H9 (cell line): ENCODE measurements at regions not wholly inside any gene's neighbourhood (a gene's known extent, or its start where the extent isn't known, plus 50 kb on each side); places are given as distances from the start of the nearest gene placed in this dataset.
A peak's percentile ranks its signal among the peaks of the same experiment; 100 is the strongest.

ENCODE experiments used
- DNase-seq: peaks from one replicate; pipeline ENCODE4 v3.0.0-alpha.2; 2017
- H2AFZ ChIP-seq: one replicate; pipeline ENCODE4 v1.6.1; 2013; ENCODE audit warnings: mild to moderate bottlenecking, low read length, control low read depth, moderate library complexity
- H2AK5ac ChIP-seq: 2 replicates; pipeline ENCODE4 v1.6.1; 2013; ENCODE audit warnings: low read length, control low read depth, mixed read lengths; ENCODE audit not compliant: insufficient read length
- H2BK120ac ChIP-seq: one replicate; pipeline ENCODE4 v1.6.1; 2013; ENCODE audit warnings: low read depth, mild to moderate bottlenecking, low read length, control low read depth, inconsistent platforms; ENCODE audit not compliant: poor library complexity, severe bottlenecking
- H2BK12ac ChIP-seq: 2 replicates; pipeline ENCODE4 v1.6.1; 2013; ENCODE audit warnings: low read length, control low read depth, mixed read lengths, low read depth; ENCODE audit not compliant: insufficient read length
- H2BK15ac ChIP-seq: 2 replicates; pipeline ENCODE4 v1.6.1; 2013; ENCODE audit warnings: low read depth, low read length, control low read depth
- H2BK20ac ChIP-seq: one replicate; pipeline ENCODE4 v1.6.1; 2013; ENCODE audit warnings: low read depth, mild to moderate bottlenecking, low read length, control low read depth, inconsistent platforms; ENCODE audit not compliant: poor library complexity, severe bottlenecking
- H2BK5ac ChIP-seq: 2 replicates; pipeline ENCODE4 v1.6.1; 2013; ENCODE audit warnings: low read length, control low read depth, mixed read lengths; ENCODE audit not compliant: insufficient read length
- H3K14ac ChIP-seq: 2 replicates; pipeline ENCODE4 v1.6.1; 2013; ENCODE audit warnings: low read length, control low read depth; ENCODE audit not compliant: insufficient read depth
- H3K18ac ChIP-seq: 2 replicates; pipeline ENCODE4 v1.6.1; 2013; ENCODE audit warnings: low read depth, mild to moderate bottlenecking, mixed read lengths, low read length, control low read depth; ENCODE audit not compliant: insufficient read length
- H3K23ac ChIP-seq: 2 replicates; pipeline ENCODE4 v1.6.1; 2013; ENCODE audit warnings: low read length, control low read depth, mixed read lengths, low read depth; ENCODE audit not compliant: insufficient read length
- H3K23me2 ChIP-seq: 2 replicates; pipeline ENCODE4 v1.6.1; 2013; ENCODE audit warnings: low read depth, mild to moderate bottlenecking, mixed read lengths, low read length, control low read depth; ENCODE audit not compliant: insufficient read length, poor library complexity, severe bottlenecking
- H3K27ac ChIP-seq: 2 replicates; pipeline ENCODE4 v1.5.1; 2013; ENCODE audit warnings: low read length, control low read depth, mixed read lengths, low read depth; ENCODE audit not compliant: insufficient read length
- H3K27me3 ChIP-seq: 2 replicates; pipeline ENCODE4 v1.6.1; 2013; ENCODE audit warnings: low read length, control low read depth, inconsistent platforms; ENCODE audit not compliant: insufficient read depth
- H3K4ac ChIP-seq: 2 replicates; pipeline ENCODE4 v1.6.1; 2013; ENCODE audit warnings: low read depth, mild to moderate bottlenecking, control low read depth, inconsistent platforms, low read length, moderate library complexity
- H3K4me1 ChIP-seq: 2 replicates; pipeline ENCODE4 v1.6.1; 2013; ENCODE audit warnings: low read length, control low read depth, inconsistent platforms; ENCODE audit not compliant: insufficient read depth
- H3K4me2 ChIP-seq: 2 replicates; pipeline ENCODE4 v1.6.1; 2013; ENCODE audit warnings: low read length, control low read depth, mixed read lengths; ENCODE audit not compliant: insufficient read length, insufficient read depth
- H3K56ac ChIP-seq: 2 replicates; pipeline ENCODE4 v1.6.1; 2013; ENCODE audit warnings: low read depth, mild to moderate bottlenecking, mixed read lengths, low read length, control low read depth; ENCODE audit not compliant: insufficient read length
- H3K79me1 ChIP-seq: 2 replicates; pipeline ENCODE4 v1.6.1; 2013; ENCODE audit warnings: low read depth, mild to moderate bottlenecking, moderate library complexity, low read length, control low read depth, inconsistent platforms; ENCODE audit not compliant: insufficient read depth, poor library complexity, severe bottlenecking
- H3K79me2 ChIP-seq: 2 replicates; pipeline ENCODE4 v1.6.1; 2013; ENCODE audit warnings: low read length, control low read depth, inconsistent platforms; ENCODE audit not compliant: insufficient read depth
- H3K9ac ChIP-seq: 2 replicates; pipeline ENCODE4 v1.6.1; 2013; ENCODE audit warnings: low read length, control low read depth, mixed read lengths; ENCODE audit not compliant: insufficient read length; ENCODE audit errors: extremely low read depth
- H3K9me3 ChIP-seq: one replicate; pipeline ENCODE4 v1.6.1; 2013; ENCODE audit warnings: low read depth, low read length, inconsistent platforms; ENCODE audit not compliant: control insufficient read depth
- H3T11ph ChIP-seq: one replicate; pipeline ENCODE4 v1.6.1; 2013; ENCODE audit warnings: mild to moderate bottlenecking, low read length, control low read depth, inconsistent platforms
- H4K20me1 ChIP-seq: one replicate; pipeline ENCODE4 v1.6.1; 2013; ENCODE audit not compliant: control insufficient read depth, insufficient read length, insufficient read depth
- H4K5ac ChIP-seq: 2 replicates; pipeline ENCODE4 v1.6.1; 2013; ENCODE audit warnings: low read depth, mild to moderate bottlenecking, mixed read lengths, low read length, control low read depth; ENCODE audit not compliant: insufficient read length
- H4K8ac ChIP-seq: replicated peaks from 2 replicates; pipeline ENCODE4 v1.6.1; 2013; ENCODE audit warnings: low read length, control low read depth, mixed read lengths, low read depth; ENCODE audit not compliant: insufficient read length
- H4K91ac ChIP-seq: 2 replicates; pipeline ENCODE4 v1.6.1; 2013; ENCODE audit warnings: low read depth, mild to moderate bottlenecking, moderate library complexity, mixed read lengths, low read length, control low read depth; ENCODE audit not compliant: insufficient read length
- H3K27ac Mint-ChIP-seq, 3 experiments: 2 replicates in 2 of 3; 3 replicates in 1 of 3; pipeline ENCODE4 v1.8.0; 2020 to 2021; ENCODE audit warnings: mixed read lengths in 3 of 3, mild to moderate bottlenecking in 1 of 3, moderate library complexity in 1 of 3
- H3K27me3 Mint-ChIP-seq: 2 replicates; pipeline ENCODE4 v1.8.0; 2021; ENCODE audit warnings: low read depth, mild to moderate bottlenecking, moderate library complexity, mixed read lengths
- H3K36me3 Mint-ChIP-seq, 3 experiments: 2 replicates in 2 of 3; 3 replicates in 1 of 3; pipeline ENCODE4 v1.8.0; 2020 to 2021; ENCODE audit warnings: low read depth in 3 of 3, mixed read lengths in 3 of 3; ENCODE audit not compliant: insufficient read depth in 1 of 3
- H3K4me1 Mint-ChIP-seq, 2 experiments: 2 replicates each; pipeline ENCODE4 v1.8.0; 2020; ENCODE audit warnings: mixed read lengths in 2 of 2
- H3K4me3 Mint-ChIP-seq, 2 experiments: 2 replicates in 1 of 2; 3 replicates in 1 of 2; pipeline ENCODE4 v1.8.0; 2020 to 2021; ENCODE audit warnings: mild to moderate bottlenecking in 2 of 2, mixed read lengths in 2 of 2, moderate library complexity in 1 of 2
- H3K9me3 Mint-ChIP-seq, 2 experiments: 2 replicates in 1 of 2; 3 replicates in 1 of 2; pipeline ENCODE4 v1.8.0; 2020; ENCODE audit warnings: mild to moderate bottlenecking in 2 of 2, mixed read lengths in 2 of 2, moderate library complexity in 1 of 2
- WGBS: extraction: QIAGEN DNeasy Blood & Tissue Kit; methylation state at CpG from one replicate; pipeline ENCODE4 v1.1.7; 2013; ENCODE audit warnings: missing lambda C conversion rate, low lambda C conversion rate, mixed read lengths; ENCODE audit not compliant: insufficient read length; ENCODE audit errors: extremely low coverage; 5-methylcytosine and 5-hydroxymethylcytosine counted together
- TF ChIP-seq, protein P1 (sequence below): fragments of 200-600 bp; sonication (generic); conservative IDR thresholded peaks from 3 replicates; pipeline ENCODE4 v1.8.0; 2021; ENCODE audit warnings: antibody characterized with exemption, mild to moderate bottlenecking

DNA sequence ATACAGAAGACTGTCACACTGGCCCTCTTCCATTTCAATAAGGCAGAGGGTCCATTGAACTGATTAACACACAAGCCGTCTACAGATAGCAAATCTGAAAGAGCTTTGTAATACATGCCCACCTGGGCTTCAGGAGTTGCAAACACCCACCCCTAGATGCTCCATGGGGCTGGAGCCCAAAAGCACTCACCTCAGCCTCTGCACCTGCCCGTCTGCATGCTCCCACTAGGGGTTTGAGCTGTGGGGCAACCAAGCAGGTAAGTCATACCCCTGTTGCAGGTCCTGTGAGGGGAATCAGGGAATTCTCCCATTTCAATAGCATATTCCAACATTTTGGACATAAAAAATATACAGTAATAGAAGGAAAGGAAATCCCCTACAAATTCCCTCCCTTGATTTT is 243.0 kb upstream of the KCNIP4 start:
- Mint-ChIP-seq H3K27ac (peak overlapping the region in 1 of 3 experiments; percentile 7; a peak in 1 of 7 replicates), H3K4me3 (peak overlapping the region in 1 of 2 experiments; percentile 25; a peak in 1 of 5 replicates), H3K9me3 (peaks cover 3 to 10% of the 10 kb centered on the region in 2 experiments; a peak in 1 of 5 replicates), H3K4me1 (peaks cover 33 to 34% of the 10 kb centered on the region in 2 experiments), H3K36me3 (peaks cover 0 to 9% (median 0%) of the 10 kb centered on the region in 3 experiments; a peak in 2 of 7 replicates), H3K27me3 (no peaks in the 10 kb centered on the region)
- no peak overlapping the region for H2AFZ ChIP-seq
- no peak overlapping the region for H2BK12ac ChIP-seq
- H3T11ph ChIP-seq, result no peak overlapping the region
- H2AK5ac ChIP-seq, result no peak overlapping the region
- no peak overlapping the region for H4K5ac ChIP-seq
- no peaks in the 10 kb centered on the region for H3K27me3 ChIP-seq
- H4K8ac ChIP-seq, result no peak overlapping the region
- H3K18ac ChIP-seq, result no peak overlapping the region
- no peak overlapping the region for H3K14ac ChIP-seq
- WGBS, result no CpG with 5 or more reads among the region's 2 CpGs
- H3K23ac ChIP-seq, result no peak overlapping the region
- H3K9me3 ChIP-seq, result no peaks in the 10 kb centered on the region
- DNase-seq, result no peak
- H3K4me2 ChIP-seq, result no peak overlapping the region
- H3K56ac ChIP-seq, result no peak overlapping the region
- H3K79me1 ChIP-seq, result no peaks in the 10 kb centered on the region
- TF ChIP-seq, protein P1, sequence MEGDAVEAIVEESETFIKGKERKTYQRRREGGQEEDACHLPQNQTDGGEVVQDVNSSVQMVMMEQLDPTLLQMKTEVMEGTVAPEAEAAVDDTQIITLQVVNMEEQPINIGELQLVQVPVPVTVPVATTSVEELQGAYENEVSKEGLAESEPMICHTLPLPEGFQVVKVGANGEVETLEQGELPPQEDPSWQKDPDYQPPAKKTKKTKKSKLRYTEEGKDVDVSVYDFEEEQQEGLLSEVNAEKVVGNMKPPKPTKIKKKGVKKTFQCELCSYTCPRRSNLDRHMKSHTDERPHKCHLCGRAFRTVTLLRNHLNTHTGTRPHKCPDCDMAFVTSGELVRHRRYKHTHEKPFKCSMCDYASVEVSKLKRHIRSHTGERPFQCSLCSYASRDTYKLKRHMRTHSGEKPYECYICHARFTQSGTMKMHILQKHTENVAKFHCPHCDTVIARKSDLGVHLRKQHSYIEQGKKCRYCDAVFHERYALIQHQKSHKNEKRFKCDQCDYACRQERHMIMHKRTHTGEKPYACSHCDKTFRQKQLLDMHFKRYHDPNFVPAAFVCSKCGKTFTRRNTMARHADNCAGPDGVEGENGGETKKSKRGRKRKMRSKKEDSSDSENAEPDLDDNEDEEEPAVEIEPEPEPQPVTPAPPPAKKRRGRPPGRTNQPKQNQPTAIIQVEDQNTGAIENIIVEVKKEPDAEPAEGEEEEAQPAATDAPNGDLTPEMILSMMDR, result no peak
- H2BK120ac ChIP-seq, result no peak overlapping the region
- H3K4me1 ChIP-seq, result peaks cover 6% of the 10 kb centered on the region; the same call in 1 of the 2 replicates
- H4K91ac ChIP-seq, result no peak overlapping the region
- H3K9ac ChIP-seq, result no peak overlapping the region
- H3K27ac ChIP-seq, result no peak overlapping the region
- no peaks in the 10 kb centered on the region for H4K20me1 ChIP-seq
- H2BK5ac ChIP-seq, result no peak overlapping the region
- H3K4ac ChIP-seq, result no peak overlapping the region
- H2BK20ac ChIP-seq, result no peak overlapping the region
- H2BK15ac ChIP-seq, result no peak overlapping the region
- no peaks in the 10 kb centered on the region for H3K79me2 ChIP-seq
- no peaks in the 10 kb centered on the region for H3K23me2 ChIP-seq
